GM12878 (cell line): ENCODE measurements at regions not wholly inside any gene's neighbourhood (a gene's known extent, or its start where the extent isn't known, plus 50 kb on each side); places are given as distances from the start of the nearest gene placed in this dataset.

Source experiments
- ATAC-seq: fragments of 200-7000 bp; cut with Tn5 transposase; 3 replicates; pipeline ENCODE4 v1.9.1; 2020; ENCODE audit warnings: mild to moderate bottlenecking, moderate library complexity
- BruUV-seq: library from RNA; stranded (reverse); fragments of 400-500 nt; replicated peaks from 2 replicates; lab custom pipeline; 2021; lab: Mats Ljungman, UMichigan
- CTCF ChIA-PET: fragments of 300-600 bp; sonication (Branson Sonifier 250); formaldehyde crosslinking; extraction: SDS; loops from one replicate; lab custom pipeline; 2021; ENCODE audit warnings: inconsistent platforms; lab: Yijun Ruan, JAX
- POLR2A ChIA-PET: fragments of 350-600 bp; formaldehyde crosslinking; extraction: SDS; loops from one replicate; lab custom pipeline; 2021; ENCODE audit warnings: inconsistent platforms; lab: Charles Lee
- RAD21 ChIA-PET: fragments of 300-600 bp; sonication (Branson Sonifier 250); formaldehyde crosslinking; loops from one replicate; lab custom pipeline; 2023; ENCODE audit warnings: antibody characterized with exemption; ENCODE audit not compliant: unreplicated experiment; lab: Charles Lee
- SMC1A ChIA-PET: fragments of 300-600 bp; sonication (Branson Sonifier 250); formaldehyde crosslinking; loops from one replicate; lab custom pipeline; 2023; ENCODE audit not compliant: unreplicated experiment, uncharacterized antibody; lab: Charles Lee
- DNase-seq: peaks from one replicate; pipeline ENCODE4 v3.0.0-alpha.2; 2011; ENCODE audit warnings: low read depth, low spot score
- FAIRE-seq: peaks from 3 replicates; lab custom pipeline; 2011; peaks lifted over from hg19 to GRCh38; lab: Jason Lieb, UNC
- H2AFZ ChIP-seq: 2 replicates; pipeline ENCODE4 v1.6.0; 2011; ENCODE audit warnings: low read depth, low read length, control low read depth; ENCODE audit not compliant: control insufficient read depth
- H3K27ac ChIP-seq: 2 replicates; pipeline ENCODE4 v1.5.1; 2011; ENCODE audit warnings: control low read depth; ENCODE audit not compliant: control insufficient read depth, insufficient read depth
- H3K27me3 ChIP-seq, 2 experiments: replicated peaks in 1 of 2; 2 replicates each; pipeline versions ENCODE4 v1.6.0 to v1.6.1; 2011; ENCODE audit warnings: low read length in 1 of 2; ENCODE audit not compliant: control insufficient read depth in 2 of 2, insufficient read depth in 2 of 2
- H3K36me3 ChIP-seq, 2 experiments: 2 replicates each; pipeline ENCODE4 v1.5.1; 2011; ENCODE audit warnings: low read length in 1 of 2; ENCODE audit not compliant: control insufficient read depth in 2 of 2, insufficient read depth in 2 of 2
- H3K4me1 ChIP-seq: 2 replicates; pipeline ENCODE4 v1.6.1; 2011; ENCODE audit warnings: mild to moderate bottlenecking, low read length, moderate library complexity, mixed read lengths; ENCODE audit not compliant: control insufficient read depth, insufficient read depth
- H3K4me2 ChIP-seq: 2 replicates; pipeline ENCODE4 v1.6.0; 2011; ENCODE audit warnings: control low read depth; ENCODE audit not compliant: control insufficient read depth, insufficient read depth
- H3K4me3 ChIP-seq: fragments of 200-600 bp; sonication (generic); 2 replicates; pipeline ENCODE4 v1.5.1; 2016
- H3K79me2 ChIP-seq: 2 replicates; pipeline ENCODE4 v1.6.0; 2011; ENCODE audit warnings: low read length; ENCODE audit not compliant: control insufficient read depth, insufficient read depth
- H3K9ac ChIP-seq: 2 replicates; pipeline ENCODE4 v1.8.0; 2011; ENCODE audit warnings: low read length, control low read depth, mixed read lengths; ENCODE audit not compliant: control insufficient read depth, insufficient read depth
- H3K9me3 ChIP-seq: replicated peaks from 3 replicates; pipeline ENCODE4 v1.5.1; 2011; ENCODE audit warnings: mild to moderate bottlenecking, low read length; ENCODE audit not compliant: control insufficient read depth, insufficient read depth
- H4K20me1 ChIP-seq: 2 replicates; pipeline ENCODE4 v1.6.0; 2011; ENCODE audit not compliant: control insufficient read depth, insufficient read depth
- EZH2 ChIP-seq: IDR thresholded peaks from 2 replicates; pipeline ENCODE4 v1.6.1; 2012; ENCODE audit warnings: low read depth, mild to moderate bottlenecking, control low read depth, inconsistent platforms, low read length, borderline replicate concordance; ENCODE audit not compliant: control insufficient read depth
- WGBS: methylation state at CpG from one replicate; pipeline ENCODE4 v1.1.6; 2016; ENCODE audit warnings: low lambda C conversion rate; ENCODE audit not compliant: insufficient replicate concordance, insufficient coverage; ENCODE audit errors: missing lambda C conversion rate; 5-methylcytosine and 5-hydroxymethylcytosine counted together
- in situ Hi-C: fragments of 300-500 bp; cut with MboI; formaldehyde crosslinking; loops from 9 replicates; pipeline ENCODE4 v1.14.3; 2018; ENCODE audit warnings: mixed read lengths
- intact Hi-C: fragments of 100-400 bp; cut with micrococcal nuclease; formaldehyde crosslinking; loops from one replicate; pipeline ENCODE4 v1.14.2; 2022; ENCODE audit not compliant: unreplicated experiment
- TF ChIP-seq, protein P1 (sequence below): fragments of 450-650 bp; IDR thresholded peaks from 2 replicates; pipeline ENCODE4 v1.6.1; 2014; ENCODE audit warnings: mild to moderate bottlenecking
- TF ChIP-seq, protein P2 (sequence below): fragments of 450-650 bp; formaldehyde crosslinking; IDR thresholded peaks from 2 replicates; pipeline ENCODE4 v1.4.0; 2020; ENCODE audit warnings: mild to moderate bottlenecking, moderate library complexity

DNA sequence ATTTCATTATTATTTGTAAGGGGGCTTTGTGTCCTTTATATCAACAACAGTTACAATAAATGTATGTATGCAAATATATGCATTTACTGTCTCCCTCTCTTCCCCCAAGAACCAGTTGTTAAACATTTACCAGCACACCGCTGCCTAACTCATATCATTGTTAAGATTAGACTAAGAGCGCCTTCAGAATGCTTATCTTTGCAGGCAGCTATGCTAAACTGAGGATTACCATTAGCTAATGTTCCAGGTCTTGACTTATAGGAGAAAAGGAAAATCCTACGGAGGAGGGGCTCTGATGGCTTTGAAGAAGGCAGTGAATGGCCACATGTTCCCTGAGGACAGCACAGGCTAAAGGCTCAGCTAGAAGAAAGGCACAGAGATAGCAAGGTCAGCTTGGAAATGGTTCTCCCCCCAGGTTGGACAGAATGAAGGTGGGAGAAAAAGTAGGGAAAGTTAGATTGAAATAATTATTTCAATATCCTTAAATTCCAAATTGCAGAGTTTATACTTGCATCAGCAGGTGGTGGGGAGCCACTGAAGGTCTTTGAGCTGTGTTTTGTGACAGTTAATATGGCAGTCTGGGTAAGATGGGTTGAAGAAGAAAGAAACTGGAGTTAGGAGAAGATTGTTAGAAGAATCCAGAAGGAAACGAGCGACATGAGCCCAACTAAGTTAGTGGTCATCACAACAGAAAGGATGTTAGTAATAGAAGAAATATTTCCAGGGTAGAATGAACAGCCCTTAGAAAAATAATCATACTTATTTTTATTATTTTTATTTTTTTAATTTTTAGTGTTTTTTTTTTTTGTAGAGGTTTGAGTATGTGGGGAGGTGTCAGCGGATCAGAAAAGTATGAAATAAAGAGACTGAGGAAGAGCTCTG lies 87.0 kb upstream of the MAF start:
- intact Hi-C loops: no loop called here
- SMC1A ChIA-PET: no interaction called here
- in situ Hi-C loops: no loop called here
- H2AFZ ChIP-seq: no peak overlapping the region
- FAIRE-seq: no peak
- TF ChIP-seq, protein P1, sequence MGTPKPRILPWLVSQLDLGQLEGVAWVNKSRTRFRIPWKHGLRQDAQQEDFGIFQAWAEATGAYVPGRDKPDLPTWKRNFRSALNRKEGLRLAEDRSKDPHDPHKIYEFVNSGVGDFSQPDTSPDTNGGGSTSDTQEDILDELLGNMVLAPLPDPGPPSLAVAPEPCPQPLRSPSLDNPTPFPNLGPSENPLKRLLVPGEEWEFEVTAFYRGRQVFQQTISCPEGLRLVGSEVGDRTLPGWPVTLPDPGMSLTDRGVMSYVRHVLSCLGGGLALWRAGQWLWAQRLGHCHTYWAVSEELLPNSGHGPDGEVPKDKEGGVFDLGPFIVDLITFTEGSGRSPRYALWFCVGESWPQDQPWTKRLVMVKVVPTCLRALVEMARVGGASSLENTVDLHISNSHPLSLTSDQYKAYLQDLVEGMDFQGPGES: no peak
- TF ChIP-seq, protein P2, sequence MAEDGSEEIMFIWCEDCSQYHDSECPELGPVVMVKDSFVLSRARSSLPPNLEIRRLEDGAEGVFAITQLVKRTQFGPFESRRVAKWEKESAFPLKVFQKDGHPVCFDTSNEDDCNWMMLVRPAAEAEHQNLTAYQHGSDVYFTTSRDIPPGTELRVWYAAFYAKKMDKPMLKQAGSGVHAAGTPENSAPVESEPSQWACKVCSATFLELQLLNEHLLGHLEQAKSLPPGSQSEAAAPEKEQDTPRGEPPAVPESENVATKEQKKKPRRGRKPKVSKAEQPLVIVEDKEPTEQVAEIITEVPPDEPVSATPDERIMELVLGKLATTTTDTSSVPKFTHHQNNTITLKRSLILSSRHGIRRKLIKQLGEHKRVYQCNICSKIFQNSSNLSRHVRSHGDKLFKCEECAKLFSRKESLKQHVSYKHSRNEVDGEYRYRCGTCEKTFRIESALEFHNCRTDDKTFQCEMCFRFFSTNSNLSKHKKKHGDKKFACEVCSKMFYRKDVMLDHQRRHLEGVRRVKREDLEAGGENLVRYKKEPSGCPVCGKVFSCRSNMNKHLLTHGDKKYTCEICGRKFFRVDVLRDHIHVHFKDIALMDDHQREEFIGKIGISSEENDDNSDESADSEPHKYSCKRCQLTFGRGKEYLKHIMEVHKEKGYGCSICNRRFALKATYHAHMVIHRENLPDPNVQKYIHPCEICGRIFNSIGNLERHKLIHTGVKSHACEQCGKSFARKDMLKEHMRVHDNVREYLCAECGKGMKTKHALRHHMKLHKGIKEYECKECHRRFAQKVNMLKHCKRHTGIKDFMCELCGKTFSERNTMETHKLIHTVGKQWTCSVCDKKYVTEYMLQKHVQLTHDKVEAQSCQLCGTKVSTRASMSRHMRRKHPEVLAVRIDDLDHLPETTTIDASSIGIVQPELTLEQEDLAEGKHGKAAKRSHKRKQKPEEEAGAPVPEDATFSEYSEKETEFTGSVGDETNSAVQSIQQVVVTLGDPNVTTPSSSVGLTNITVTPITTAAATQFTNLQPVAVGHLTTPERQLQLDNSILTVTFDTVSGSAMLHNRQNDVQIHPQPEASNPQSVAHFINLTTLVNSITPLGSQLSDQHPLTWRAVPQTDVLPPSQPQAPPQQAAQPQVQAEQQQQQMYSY (CRISPR knock-in tag): no peak
- TF ChIP-seq EZH2: no peak
- TF ChIP-seq, all 136 proteins: peak for 0
- no peaks in the 10 kb centered on the region for H3K79me2 ChIP-seq
- no peak overlapping the region for H3K27ac ChIP-seq
- POLR2A ChIA-PET: interaction anchor here (0.6 kb wide), 1 partner anchor 163 kb away, joined by 5 read pairs; no protein-coding TSS in a partner anchor
- CTCF ChIA-PET: no interaction called here
- 29% methylated on average over 6 of the region's 6 CpGs for WGBS
- no peaks in the 10 kb centered on the region for H3K36me3 ChIP-seq
- DNase-seq (no peak), ATAC-seq (no peak)
- no peak overlapping the region for H3K9ac ChIP-seq
- BruUV-seq: no TSS peak
- no peaks in the 10 kb centered on the region for H3K27me3 ChIP-seq
- no peak overlapping the region for H3K4me3 ChIP-seq
- no peaks in the 10 kb centered on the region for H4K20me1 ChIP-seq
- no peaks in the 10 kb centered on the region for H3K4me1 ChIP-seq
- RAD21 ChIA-PET: no interaction called here
- H3K4me2 ChIP-seq: no peak overlapping the region
- no peaks in the 10 kb centered on the region for H3K9me3 ChIP-seq
